T-helper 2 cell (primary cell): ENCODE measurements at regions not wholly inside any gene's neighbourhood (a gene's known extent, or its start where the extent isn't known, plus 50 kb on each side); places are given as distances from the start of the nearest gene placed in this dataset.

Experiments
- DNase-seq, 5 experiments: peaks; one replicate each; pipeline versions ENCODE4 v3.0.0 to v3.0.0-alpha.2; 2012 to 2022

- no peak for DNase-seq
Observed at GRCh38 chr20:57890202-57890800, 180.5 kb upstream of the PMEPA1 start.

DNA sequence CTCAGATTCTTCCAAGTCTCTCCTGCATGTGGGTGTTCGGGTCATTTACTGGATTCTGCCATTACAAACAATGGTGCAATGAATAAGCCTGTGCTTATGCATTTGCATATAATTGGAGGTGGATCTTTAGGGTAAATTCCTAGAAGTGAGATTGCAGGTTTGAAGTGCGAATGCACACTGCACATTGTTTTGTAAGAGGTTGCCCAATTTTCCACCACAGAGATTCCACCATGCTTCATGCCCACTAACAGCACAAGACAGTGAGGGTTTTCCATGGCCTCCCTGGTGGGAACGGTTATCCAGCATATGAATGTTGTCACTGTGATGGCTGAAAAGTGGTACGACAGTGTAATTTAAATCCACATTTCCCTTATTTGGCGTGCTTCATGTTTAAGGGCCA, 178.8 kb upstream of the PMEPA1 start:
- DNase-seq: no peak

DNA sequence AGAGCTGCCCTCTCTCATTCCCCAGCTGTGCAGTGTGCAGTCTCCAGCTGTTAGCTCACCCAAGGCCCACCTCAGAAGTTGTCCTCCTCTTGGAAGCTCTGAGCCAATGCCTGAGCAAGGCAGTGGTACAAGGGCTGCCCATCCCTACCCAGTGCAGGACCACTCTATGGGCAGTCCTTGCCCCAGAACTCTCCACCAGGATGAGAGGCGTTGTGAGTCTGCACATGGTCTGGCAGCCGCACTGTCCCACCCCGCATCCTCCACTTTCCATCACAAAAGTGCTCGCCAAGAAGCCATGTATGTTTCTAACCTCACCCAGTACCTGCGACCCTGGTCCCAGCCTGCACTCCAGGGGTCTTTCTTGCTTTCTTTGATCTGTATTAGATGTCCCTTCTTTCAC, 175.1 kb upstream of the PMEPA1 start:
- DNase-seq: no peak

DNA sequence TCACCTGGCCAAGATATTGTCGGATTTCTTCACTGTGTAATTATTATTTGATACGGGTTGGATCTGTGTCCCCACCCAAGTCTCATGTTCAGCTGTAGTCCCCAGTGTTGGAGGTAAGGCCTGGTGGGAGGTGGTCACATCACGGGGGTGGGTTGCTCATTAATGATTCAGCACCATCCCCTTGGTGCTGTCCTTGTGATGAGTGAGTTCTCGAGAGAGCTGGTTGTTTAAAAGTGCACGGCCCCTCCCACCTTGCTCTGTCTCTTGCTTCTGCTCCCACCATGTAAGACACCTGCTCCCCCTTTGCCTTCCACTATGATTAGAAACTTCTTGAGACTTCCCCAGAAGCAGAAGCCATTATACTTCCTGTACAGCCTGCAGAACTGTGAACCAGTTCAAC, 173.9 kb upstream of the PMEPA1 start:
- DNase-seq: no peak

- no peak for DNase-seq
Observed at GRCh38 chr20:57883224-57883623, 173.4 kb upstream of the PMEPA1 start.

DNA sequence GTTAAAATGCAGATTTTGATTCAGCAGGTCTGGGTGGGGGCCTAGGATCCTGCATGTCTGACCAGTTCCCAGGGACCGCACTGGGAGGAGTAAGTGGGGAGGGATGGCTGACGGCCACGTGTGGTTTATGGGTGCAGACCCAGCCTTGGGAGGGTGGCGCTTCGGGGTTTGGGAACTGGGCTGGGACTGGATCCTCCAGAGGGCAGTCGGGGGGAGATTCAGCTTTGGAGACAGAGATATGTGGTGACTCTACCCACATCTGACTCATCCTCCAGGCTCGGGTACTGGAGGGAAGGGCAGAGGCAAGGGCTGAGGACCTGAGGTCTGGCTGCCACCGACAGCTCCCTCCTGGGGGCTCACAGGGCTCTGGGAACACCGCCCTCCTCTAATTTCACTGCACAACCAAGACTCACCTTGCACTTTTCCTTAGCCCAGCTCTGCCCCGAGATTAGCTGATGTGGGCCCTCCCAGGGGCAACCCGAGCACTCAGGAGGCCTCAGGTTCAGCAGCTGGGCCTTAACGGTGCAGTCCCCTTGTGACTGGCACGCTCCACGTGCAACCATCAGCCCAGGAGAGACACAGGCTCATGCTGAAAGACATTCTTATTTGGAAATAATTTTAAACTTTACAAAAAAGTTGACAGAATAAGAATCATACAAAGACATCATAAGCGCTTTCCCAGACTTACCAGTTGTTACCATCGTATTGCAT, 172.8 kb upstream of the PMEPA1 start:
- DNase-seq: no peak

DNA sequence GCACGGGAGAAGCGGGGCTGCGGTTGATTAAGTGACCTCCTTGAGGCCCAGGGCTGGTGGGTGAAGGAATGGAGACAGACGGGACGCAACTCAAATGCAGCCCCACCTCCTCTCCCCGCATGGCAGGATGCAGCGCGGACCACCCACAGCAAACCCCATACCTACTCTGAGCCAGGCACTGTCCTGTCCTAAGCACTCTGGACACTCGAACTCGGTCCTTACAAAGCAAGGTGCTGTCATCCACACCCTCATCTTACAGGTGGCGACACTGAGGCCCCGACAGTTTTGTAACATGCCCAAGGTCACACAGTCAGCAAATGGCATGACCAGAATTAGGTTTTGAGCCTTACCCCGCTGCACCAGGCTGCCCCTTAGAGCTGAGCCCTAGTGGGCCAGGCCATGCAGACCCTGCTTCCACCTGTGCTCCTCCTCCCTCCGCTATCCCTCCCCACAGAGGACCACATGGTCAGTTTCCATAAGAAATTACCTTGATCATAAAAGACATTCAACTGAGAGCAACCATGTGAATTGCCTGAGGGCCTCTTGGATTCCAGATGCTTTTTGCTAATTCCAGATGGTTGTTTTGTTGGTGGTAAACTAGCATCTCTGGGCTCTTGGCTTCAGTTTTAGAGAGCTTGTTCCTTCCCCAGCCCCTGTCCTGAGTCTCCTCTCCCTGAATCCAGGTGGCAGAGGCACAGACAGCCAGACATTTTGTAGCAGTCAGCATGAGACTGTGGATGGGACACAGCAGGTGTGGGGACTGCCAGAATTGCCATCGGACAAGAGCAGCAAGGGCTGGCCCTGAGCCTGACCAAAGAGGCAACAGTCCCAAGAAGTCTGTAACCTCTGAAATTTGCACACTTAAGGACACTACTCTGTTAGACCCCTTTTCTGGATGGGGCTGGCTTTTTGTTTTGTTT, 171.9 kb upstream of the PMEPA1 start:
- DNase-seq: no peak

GRCh38 chr20:57880571-57880892, 170.7 kb upstream of the PMEPA1 start:
- DNase-seq: no peak

GRCh38 chr20:57879779-57880570, 170.2 kb upstream of the PMEPA1 start:
- no peak for DNase-seq

GRCh38 chr20:57879437-57879778, 169.6 kb upstream of the PMEPA1 start:
- DNase-seq: no peak

DNA sequence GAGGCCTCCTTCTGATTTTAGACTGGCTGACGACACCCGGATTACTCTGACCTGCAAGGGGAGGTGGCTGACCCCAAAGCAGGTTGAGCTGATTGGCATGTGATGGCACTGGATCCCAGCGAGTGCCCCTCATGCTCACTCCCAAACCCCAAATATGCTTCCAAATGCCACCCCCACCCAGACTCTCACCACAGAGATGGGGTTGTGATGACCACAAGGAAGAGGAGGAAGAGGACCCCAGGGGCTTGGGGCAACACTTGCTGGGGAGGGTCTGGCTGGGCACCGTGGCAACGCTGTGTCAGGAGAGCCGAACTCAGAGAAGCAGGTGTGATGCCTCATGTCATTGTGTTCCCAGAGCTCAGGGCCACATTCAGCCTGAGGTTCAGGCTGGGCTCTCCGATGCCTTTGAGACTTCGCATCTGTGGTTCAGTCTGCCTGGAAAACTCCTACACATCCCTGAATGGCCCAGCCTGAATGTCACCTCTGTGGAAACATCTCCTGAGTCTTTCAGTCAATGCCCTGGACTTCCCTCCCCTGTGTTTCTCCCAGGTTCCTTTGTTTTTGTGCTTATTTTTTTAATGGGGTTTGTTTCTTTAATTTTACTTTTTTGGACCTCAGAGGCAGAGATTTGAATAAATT, 169.1 kb upstream of the PMEPA1 start:
- DNase-seq: no peak

DNA sequence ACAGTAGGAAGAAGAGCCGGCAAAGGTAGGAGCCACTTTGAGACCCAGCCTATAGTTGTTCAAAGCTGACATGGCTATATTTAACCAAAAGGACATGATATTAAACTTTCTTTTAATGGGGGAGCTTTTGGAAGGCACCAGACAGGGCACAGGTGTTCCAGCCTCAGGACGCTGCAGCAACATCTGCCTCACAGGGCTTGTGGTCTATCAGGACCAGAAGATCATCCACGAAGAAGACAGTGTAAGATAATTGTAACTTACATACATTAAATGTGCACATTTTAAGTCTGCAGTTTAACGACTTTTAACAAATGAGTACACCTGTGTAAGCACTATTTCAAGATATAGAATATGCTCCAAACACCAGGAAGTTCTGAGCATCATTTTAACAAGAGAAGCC, 168.2 kb upstream of the PMEPA1 start:
- DNase-seq: no peak

GRCh38 chr20:57877131-57877824, 167.5 kb upstream of the PMEPA1 start:
- DNase-seq: no peak

DNA sequence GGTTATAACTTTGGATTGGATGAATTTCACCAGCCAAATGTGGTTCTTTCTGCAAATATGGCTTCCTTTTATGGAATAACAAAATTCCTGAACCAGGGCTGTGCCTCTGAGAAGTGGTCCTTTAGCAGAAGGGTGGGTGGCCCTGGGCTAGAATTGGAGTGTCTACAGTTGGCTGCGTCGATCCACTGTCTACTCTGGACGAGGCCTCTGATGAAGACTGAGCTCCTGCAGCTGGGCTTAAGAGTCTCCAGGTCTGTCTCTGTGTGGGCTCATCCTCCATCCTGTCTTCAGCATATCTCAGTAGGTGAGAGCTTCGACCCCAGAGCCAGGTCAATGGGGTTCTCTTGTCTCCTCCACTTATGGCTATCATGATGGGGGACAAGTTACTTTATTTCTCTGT, 166.3 kb upstream of the PMEPA1 start:
- no peak for DNase-seq

DNA sequence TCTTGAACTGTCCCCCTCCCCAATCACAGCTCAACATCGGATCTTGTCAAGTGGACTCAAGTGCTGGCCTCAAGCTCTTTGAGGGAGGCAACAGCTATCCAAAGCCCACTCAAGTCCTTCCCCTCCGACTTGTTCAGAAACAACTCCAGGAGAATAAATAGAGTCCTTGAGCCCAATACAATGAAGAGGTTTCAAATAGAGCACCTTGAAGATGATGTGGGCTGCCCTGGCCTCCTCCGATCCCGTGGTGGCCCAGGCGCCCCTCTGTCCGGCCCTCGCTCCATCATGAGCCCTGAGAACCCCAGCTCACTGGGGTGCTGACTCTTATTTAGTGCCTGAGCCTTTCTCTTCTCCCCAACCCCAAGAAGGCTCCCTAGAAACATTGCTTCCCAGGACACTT, 164.3 kb upstream of the PMEPA1 start:
- no peak for DNase-seq

GRCh38 chr20:57872816-57873409, 163.1 kb upstream of the PMEPA1 start:
- no peak for DNase-seq

DNA sequence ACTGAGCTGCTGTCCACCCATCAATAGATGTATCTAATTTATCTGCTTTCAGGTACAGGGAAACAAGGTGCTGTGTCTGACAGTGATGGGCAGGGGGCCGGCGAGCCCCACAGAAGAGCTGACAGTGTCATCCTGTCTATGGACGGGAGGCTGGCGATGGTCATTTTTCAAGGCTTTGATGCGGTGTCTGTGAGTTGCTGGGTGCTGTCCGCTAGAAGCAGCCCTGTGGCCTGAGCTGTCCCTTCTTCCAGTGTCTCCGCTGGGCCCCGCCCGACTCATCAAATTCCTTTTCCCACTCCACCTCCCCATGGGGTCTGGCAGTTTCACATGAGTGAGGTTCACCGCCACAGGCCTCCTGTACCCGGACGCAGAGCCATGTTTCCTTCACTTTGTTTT, 161.4 kb upstream of the PMEPA1 start:
- no peak for DNase-seq

DNA sequence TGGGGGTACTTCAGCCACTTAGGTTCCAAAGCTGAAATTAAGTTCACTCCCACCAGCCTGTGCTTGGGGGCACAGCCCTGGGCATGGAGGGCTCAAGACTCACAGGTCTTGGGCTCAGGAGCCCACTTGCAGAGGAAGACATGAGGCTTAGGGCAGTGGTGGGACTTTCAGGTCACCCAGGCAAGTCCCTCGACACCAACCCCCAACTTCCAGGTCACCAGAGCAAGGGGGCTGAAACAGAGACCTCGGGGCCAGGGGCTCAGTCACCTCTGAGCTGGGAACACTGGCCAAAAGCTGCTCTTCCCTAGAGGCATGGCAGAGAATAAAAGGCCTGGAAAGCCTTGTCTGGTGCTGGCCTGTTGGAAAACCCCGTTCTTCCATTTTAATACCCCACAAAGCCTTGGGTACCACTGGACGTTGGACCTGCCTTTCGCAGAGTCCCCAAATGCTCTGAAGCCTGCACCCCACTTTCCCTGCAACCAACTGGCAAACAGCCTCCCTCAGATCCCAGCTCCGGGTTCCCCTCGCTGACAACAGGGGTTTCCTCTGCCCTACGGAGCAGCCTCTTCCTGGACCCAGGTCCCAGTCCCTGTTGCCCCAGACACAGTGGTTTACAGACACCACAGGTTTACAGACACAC, 160.9 kb upstream of the PMEPA1 start:
- no peak for DNase-seq

- no peak for DNase-seq
Observed at GRCh38 chr20:57869951-57870315, 160.1 kb upstream of the PMEPA1 start.

- no peak for DNase-seq
Observed at GRCh38 chr20:57869291-57869950, 159.6 kb upstream of the PMEPA1 start.

DNA sequence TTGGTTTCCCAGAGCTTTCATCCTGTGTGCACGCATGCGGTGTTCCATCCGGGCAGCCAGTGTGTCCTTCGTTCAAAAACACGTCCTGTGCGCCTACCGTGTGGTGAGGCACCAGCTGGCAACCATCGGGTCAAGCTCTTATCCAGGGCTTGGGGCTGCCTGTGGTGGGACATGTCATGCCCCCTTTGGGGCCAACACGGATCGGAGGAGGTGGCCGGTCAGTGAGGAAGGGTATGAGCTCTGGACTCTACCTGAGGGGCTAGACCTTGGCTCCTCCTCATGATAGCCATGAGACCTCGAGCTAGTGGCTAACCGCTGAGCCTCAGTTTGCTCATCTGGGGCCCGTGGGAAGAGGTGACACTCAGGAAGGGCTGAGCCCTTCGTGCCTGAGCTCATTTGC, 158.5 kb upstream of the PMEPA1 start:
- no peak for DNase-seq
